Hindlimb muscle (tissue), 1 donor: ENCODE measurements at regions not wholly inside any gene's neighbourhood (a gene's known extent, or its start where the extent isn't known, plus 50 kb on each side); places are given as distances from the start of the nearest gene placed in this dataset.
"Not testable (repeated sequence)": the region's sequence is repeated elsewhere in the genome, so short reads cannot be mapped to it uniquely, and the experiment has no call there.

Source experiments
- DNase-seq: peaks from one replicate; pipeline ENCODE4 v3.0.0-alpha.2; 2013

DNA sequence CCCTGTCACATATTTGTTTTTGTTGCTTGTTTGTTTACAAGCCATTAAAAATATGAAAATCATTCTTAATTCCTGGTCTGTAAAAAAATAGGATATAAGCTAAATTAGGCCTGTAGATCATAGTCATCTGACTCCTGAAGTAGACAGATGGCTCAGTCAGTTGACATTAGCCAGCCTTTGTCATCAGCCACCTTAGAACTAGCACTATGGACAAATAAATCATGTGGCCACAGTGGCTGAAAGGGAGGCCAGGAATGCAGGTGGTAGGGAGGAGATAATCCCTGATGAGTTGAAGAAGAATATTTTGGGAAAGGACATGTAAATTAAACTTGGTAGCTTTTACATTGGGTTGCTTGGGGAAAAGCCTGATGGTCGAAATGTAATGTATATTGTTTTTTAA, 1544.9 kb downstream of the SI start:
- DNase-seq: no peak

DNA sequence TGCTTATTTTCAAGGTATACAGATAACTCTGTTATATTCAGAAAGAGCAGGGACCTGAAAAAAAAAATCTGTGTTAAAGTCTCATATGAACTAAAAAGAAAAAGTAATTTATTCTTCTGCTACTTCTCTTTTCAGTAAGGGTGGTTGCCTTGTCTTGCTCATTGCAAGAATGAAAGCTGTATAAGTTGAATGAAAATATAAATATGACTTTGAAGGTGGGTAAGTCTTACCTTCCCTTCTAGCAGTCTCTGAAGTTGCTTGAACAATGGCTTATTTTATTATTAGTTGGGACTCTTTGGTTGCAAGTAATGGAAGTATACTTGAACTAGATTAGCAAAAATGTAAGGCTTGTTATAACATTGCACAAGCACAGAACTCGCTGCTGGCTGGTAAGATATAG, 1554.9 kb downstream of the SI start:
- DNase-seq: no peak

DNA sequence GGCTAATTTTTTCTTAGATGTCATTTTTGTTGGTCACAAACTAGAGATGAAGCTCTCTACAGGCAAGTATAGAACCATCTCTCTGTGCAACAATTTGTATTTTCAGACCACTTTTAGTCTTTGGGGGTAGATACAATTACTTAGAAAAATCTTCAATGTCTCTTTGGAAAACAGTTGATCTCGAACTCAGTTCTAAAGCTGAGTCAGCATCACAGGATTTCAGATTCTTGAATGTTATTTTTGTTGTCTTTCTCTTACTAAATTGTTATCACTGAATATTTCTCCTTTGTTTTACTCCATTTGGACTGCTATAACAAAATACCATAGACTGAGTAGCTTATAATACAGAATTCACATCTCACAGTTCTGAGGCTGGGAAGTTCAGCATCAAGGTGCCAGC, 1557.0 kb downstream of the SI start:
- no peak for DNase-seq

DNA sequence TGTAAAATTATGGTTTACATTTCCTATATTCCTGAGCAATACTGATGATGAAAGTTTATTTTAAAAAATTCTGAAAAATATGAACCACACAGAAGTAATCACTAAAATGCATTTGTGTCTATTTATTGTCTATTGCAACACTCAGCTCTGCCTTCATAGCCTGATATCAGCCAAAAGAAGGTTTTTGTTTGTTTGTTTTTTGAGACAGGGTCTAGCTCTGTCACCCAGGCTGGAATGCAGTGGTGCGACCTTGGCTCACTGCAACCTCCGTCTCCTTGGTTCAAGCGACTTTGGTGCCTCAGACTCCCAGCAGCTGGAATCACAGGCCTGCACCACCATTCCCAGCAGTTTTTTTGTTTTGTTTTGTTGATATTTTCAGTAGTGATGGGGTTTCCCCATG, 1560.2 kb downstream of the SI start:
- DNase-seq: no peak

DNA sequence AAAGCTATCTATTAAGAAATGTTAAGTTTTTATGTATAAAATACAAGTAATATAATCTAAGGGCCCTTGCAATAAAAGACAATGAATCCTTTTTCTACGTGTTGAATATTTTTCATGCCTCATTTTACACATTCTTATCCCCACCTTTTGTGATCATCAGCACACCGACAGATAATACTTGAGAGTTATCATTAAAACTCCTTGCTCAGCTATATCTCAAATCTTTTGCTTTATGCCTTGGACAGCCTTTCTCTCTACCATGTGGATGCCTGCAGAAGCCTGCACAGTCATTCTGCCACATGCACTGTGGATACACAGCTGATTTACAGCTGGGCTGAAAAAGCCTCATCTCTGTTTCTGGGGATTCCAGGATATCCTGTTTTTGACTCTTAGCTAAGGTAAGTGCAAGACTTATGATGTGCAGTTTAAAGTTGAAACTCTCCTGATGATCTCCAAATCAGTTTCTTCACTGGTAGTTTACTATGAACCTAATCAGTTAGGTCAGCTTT, 1565.1 kb downstream of the SI start:
- no peak for DNase-seq

DNA sequence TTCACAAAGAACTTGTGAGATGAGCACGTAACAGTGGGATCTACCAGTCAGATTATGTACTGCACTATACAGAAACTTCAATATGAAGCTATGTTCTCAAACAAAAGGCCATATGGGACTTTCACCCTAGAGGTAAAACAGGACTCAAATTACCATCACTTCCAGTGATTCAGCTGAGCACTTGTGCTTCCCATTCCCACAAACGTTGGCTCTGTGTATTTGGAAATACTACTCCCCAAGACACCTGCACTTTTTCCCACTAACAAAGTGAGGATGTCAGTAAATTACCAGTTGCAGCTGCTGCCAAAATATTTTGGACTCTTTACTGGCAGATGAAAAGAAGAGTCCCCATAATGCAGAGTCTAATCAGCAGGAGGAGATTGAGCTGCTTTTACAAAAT, 1570.1 kb downstream of the SI start:
- no peak for DNase-seq

DNA sequence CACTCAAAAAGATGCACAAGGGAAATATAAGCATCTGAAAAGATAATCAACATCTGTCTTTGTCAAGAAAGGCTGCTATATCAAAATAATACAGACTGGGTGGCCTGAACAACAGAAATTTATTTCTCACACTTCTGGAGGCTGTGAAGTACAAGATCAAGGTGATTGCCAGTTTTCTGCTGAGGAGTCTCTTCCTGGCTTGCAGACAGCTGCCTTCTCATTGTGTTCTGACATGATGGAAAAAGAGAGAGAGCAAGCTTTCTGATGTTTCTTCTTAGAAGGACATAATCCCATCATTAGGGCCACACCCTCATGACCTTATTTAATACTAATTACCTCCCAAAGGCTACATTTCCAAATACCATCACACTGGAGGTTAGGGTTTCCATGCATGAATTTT, 1573.3 kb downstream of the SI start:
- no peak for DNase-seq

DNA sequence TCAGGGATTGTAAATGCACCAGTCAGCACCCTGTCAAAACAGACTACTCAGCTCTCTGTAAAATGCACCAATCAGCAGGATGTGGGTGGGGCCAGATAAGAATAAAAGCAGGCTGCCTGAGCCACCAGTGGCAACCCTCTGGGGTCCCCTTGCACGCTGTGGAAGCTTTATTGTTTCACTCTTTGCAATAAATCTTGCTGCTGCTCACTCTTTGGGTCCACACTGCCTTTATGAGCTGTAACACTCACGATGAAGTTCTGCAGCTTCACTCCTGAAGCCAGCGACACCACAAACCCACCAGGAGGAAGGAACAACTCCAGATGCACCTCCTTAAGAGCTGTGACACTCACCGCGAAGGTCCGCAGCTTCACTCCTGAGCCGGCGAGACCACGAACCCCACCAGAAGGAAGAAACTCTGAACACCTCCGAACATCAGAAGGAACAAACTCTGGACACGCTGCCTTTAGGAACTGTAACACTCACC, 1578.5 kb downstream of the SI start:
- not testable (repeated sequence) for DNase-seq

DNA sequence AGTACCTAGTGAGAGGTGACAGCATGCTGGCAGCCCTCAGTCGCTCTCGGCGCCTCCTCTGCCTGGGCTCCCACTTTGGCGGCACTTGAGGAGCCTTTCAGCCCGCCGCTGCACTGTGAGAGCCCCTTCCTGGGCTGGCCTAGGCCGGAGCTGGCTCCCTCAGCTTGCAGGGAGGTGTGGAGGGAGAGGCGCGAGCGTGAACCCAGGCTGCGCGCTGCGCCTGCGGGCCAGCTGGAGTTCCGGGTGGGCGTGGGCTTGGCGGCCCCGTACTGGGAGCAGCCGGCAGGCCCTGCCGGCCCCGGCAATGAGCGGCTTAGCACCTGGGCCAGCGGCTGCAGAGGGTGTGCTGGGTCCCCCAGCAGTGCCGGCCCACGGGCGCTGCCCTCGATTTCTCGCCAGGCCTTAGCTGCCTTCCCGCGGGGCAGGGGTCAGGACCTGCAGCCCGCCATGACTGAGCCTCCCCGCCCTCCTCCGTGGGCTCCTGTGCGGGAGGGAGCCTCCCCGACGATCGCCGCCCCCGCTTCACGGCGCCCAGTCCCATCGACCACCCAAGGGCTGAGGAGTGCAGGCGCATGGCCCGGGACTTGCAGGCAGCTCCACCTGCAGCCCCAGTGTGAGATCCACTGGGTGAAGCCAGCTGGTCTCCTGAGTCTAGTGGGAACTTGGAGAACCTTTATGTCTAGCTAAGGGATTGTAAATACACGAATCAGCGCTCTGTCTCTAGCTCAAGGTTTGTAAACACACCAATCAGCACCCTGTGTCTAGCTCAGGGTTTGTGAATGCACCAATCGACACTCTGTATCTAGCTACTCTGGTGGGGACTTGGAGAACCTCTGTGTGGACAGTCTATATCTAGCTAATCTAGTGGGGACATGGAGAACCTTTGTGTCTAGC, 1579.2 kb downstream of the SI start:
- DNase-seq: not testable (repeated sequence)

DNA sequence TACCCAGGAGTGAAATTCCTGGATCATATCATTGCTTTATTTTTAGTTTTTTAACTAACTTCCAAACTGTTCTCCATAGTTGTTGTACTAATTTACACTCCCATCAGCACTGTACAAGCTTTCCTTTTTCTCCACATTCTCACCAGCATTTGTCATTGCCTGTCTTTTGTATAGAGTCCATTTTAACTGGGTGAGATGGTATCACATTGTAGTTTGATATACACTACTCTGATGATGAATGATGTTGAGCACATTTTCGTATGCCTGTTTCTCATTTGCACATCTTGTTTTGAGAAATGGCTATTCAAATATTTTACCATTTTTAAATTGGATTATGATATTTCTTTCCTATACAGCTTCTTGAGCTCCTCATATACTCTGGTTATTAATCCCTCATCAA, 1586.6 kb downstream of the SI start:
- DNase-seq: no peak

DNA sequence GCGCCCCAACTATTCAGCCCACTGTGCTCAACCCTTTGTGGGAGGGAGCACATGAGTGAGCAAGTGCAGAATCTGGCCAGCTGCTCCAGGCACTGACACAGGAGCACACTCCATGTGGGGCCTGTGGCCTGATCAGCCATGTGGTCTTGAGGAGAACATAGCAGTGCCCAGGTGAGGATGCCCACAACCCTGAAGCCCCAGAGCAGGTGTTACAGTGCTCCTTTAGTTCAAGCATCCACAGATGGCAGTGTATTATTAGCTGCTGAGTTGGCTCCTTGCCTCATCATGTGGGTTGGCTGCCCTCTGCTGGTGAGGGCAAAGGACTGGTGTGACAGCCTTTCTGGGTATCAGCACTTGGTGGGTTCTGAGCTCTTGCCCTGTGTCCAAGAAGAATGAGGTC, 1588.2 kb downstream of the SI start:
- no peak for DNase-seq

DNA sequence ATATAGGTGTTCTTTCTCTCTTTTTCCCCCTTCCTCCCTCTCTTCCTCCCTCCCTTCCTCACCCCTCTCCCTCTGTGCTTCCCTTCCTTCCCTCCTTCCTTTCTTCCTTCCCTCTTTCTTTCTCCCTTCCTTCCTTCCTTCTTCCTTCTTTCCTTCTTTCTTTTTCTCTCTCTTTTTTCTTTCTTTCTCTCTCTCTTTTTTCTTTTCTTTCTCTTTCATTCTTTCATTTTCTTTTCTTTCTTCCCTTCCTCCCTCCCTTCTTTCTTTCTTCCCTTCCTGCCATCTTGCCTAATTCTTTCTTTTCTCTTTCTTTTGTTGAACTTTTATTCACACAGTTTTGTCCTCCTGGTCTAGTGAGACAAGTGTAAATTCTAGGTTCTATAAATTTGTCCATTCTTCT, 1595.6 kb downstream of the SI start:
- DNase-seq: no peak

DNA sequence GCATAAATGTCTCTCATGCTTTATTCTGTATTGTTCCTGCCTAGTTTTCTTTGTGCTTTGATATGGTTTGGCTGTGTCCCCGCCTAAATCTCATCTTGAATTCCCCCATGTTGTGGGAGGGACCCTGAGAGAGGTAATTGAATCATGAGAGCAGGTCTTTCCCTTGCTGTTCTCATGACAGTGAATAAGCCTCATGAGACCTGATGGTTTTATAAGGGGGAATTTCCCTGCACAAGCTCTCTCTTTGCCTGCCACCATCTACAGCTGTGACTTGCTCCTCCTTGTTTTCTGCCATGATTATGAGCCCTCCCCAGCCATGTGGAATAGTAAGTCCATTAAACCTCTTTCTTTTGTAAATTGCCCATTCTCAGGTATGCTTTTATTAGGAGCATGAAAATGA, 1596.6 kb downstream of the SI start:
- no peak for DNase-seq

DNA sequence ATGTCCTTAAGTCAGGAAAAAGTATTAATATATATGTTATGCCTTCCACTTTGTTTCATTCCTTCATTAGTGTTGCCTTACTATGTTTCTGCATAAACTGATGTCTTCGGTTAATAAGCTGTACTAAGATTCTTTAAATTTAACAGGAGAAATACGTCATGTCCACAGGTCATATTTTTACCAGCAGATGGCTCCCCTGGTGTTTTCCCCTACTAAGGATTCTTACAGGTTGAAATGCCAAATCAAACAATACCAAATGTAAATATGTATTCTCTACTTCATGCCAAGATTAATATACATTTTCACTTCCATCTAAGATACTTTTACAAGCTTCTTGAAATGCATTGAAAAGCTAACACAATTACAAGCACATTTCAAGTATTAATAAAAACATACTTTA, 1602.1 kb downstream of the SI start:
- no peak for DNase-seq

DNA sequence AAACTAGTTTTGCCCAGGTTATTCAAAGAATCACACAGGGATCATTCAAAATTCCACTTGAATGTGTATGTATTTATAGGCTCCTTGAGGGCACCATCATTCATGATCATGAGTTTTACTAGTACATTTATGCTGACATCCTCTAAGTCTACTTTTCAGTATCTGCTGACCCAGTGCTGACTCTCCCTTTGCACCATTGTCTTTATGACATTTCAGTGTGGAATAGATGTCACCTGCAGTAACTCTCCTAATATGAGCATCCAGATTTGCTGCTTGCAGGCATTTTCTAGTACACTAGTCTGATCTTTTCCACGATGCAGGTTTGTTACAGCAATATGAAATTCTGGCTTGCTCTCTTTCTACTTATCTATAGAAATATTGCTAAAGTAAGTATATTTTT, 1603.5 kb downstream of the SI start:
- DNase-seq: no peak

DNA sequence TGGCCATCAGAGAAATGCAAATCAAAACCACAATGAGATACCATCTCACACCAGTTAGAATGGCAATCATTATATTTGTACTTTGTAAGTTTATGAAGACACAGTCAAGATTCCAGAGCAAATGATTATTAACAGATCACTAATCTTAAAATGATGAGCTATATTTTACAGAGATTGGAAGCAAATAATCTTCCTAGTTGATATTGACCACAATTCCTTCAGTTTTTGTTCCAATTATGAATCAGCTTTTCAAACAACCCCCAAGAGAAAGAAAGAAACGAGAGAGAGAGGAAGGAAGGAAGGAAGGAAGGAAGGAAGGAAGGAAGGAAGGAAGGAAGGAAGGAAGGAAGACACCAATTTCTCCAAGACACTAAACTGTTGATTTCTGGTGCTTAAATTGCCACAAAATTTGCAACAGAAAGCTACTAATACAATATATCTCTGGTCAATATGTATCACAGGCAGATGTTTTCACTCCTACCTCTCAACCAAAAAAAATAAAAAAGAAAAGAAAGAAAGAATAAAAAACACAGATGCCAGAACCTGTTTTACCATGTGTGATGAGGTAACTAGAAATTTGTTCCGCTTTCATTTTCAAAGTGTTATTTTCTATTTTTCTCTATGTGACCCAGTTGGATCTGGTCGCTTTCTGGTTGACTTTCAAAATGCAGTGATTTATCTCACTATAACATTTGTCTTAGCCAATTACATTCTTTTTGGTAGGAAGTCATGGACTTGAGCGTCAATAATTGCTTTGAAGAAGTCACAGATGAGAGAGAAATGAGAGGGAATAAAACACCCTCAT, 1609.6 kb downstream of the SI start:
- no peak for DNase-seq

DNA sequence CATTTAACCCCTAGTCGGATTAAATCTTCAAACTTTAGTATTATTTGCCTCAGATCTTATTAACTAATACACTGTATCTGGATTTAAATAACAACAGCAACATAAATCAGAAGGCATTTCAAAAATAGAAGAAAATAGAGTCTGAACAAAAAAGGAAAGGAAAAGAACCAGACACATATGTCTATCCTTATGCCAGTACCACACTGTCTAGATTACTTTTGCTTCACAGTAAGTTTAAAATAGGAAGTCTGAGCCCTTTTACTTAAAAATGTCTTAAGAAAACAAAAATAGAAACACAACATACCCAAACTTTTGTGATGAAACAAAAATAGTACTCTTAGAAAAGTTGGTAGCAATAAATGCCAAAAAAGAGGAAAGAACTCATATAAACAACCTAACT, 1615.8 kb downstream of the SI start:
- no peak for DNase-seq

DNA sequence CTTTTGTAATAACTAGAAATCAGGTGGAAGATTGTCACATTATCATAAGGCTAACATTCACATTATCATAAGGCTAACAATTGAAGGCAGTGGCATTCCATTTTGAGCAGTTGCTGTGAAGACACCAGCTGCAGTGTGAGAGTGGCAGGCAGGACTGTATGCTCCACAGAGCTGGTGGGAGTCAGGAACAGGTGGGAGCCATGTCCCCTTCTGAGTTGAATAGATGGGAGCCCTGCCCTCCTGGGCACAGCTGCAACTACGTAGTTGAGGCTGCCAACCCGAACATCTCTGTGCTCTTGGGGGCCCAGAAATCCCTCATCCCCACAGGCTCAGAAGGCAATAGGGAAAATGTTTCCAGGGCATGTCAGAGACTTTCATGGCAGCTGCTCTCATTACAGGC, 1627.6 kb downstream of the SI start:
- DNase-seq: no peak

DNA sequence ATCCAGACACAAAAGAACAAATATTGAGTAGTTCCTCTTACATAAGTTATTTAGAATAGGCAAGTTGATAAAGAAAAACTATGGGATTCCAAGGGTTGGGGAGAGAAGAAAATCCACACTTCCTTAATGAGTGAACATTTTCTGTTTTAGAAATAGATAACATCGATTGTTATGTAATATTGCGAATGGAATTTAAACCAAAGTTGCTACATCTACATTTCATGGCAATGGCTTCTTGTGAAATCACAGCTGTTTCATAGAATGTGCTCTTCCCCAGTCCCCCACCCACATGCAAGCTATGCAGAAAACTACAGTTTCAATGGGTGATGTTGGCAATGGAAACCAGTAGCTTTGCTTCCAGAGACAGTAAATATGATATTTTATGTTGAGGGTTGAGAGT, 1639.5 kb downstream of the SI start:
- DNase-seq: no peak

DNA sequence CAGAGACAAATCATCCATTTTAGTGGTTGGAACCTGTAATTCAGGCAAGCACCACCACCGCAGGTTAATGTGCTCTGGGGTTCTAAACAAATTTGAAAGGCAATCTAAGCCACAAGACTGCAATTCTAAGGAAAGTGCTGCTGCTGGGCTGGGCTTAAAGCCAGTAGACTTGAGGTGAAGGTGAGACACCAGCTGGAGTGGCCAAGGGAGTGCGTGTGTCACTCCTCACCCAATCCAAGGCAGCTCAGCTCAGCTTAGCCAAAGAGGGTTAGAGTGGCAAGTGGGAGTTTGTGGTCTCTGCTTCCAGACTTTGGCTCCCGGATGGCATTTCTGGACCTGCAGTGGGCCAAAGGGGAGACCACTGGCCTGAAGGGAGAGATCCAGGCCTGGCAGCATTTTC, 1655.6 kb downstream of the SI start:
- no peak for DNase-seq

DNA sequence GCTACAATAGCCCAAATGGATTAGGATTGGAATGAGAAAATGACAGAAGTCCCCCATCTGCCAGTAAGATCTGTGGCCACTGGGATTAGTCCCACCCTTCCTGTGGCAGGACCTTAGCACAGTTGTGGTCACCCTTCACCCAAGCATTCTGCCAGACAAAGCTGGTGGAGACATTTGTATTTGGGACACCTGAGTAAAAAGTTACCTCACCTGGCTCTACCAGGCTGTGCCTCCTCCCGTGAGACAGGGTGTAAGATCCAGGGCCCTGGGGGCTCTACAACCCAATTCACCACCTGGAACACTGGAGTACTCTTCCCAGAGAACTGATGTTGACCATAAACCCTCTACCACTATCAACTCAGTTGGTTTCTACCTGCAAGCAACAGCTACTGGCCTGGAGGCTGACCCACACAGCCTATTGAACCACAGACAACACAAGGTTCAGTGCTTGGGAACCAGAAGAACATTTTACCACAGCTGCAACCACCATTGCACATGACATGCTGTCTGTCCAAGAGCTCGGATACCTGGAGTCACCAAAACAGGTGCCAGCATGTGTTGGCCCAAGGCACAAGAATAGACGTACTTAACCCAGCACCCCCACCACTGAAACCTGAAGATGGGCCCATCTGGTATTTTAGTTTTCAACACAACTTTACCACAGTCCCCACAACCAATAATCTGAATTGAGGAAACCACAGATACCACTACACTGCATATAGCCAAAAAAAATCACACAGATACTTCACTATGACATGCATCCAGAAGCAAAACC, 1686.7 kb downstream of the SI start:
- no peak for DNase-seq

DNA sequence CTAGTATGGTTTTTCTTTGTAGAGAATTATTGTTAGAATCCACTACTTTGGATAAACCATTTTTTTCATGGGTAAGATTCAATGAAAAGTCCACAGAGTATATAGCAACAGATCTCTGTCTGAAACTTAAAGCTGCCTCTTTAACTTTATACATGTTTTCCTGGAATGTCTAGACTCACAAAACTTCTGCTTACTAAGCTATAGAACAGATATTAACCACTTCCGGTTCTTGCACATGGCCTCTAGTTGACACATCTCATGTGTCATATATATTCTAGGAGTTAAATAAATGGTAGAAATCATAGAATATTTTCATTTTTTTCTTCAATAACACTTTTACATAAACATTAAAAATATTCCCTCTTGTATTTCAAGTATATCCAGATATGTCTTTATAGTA, 1693.9 kb downstream of the SI start:
- no peak for DNase-seq

DNA sequence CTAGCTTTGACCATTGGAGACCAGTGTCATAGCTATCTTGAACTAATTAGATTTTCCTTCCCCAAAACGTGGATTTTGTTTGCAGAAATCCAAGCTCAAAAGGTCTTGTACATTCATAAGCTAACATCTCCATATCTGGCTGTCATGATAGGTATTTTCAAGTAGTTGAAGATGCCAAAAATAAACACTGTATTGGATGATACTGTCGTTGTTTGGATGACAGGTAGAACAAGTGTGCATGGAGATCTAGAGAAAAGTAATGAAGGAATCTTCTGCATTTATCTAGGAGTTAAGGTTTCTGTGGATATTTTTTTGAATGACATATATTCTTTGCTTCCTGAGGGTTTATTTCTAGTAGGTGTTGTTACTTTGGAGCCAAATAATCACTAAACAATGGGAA, 1696.1 kb downstream of the SI start:
- no peak for DNase-seq
